Thyroid gland (tissue), 4 donors: ENCODE measurements at regions not wholly inside any gene's neighbourhood (a gene's known extent, or its start where the extent isn't known, plus 50 kb on each side); places are given as distances from the start of the nearest gene placed in this dataset.

Experiments
- CTCF ChIP-seq, 6 experiments: fragments of 200-600 bp in 3 of 6; fragments of 450-650 bp in 3 of 6; sonication (generic) in 3 of 6; IDR thresholded peaks; one replicate each; pipeline ENCODE4 v1.5.1; 2016 to 2019; ENCODE audit warnings: antibody characterized with exemption in 6 of 6, mild to moderate bottlenecking in 2 of 6, inconsistent platforms in 1 of 6, moderate library complexity in 1 of 6
- POLR2A ChIP-seq, 2 donors: fragments of 450-650 bp; IDR thresholded peaks; one replicate each; pipeline ENCODE4 v1.6.1; 2017; ENCODE audit warnings: antibody characterized with exemption in 2 of 2, mild to moderate bottlenecking in 2 of 2, moderate library complexity in 1 of 2

- no peak for TF ChIP-seq CTCF (IDR thresholded peaks at IDR 0.05)
- TF ChIP-seq POLR2A (IDR thresholded peaks at IDR 0.05), result no peak
These were observed 283.8 kb upstream of the DAB1 start for GRCh38 chr1:57707631-57708030.
